ENCODE measurements at regions not wholly inside any gene's neighbourhood (a gene's known extent, or its start where the extent isn't known, plus 50 kb on each side); places are given as distances from the start of the nearest gene placed in this dataset.

DNA sequence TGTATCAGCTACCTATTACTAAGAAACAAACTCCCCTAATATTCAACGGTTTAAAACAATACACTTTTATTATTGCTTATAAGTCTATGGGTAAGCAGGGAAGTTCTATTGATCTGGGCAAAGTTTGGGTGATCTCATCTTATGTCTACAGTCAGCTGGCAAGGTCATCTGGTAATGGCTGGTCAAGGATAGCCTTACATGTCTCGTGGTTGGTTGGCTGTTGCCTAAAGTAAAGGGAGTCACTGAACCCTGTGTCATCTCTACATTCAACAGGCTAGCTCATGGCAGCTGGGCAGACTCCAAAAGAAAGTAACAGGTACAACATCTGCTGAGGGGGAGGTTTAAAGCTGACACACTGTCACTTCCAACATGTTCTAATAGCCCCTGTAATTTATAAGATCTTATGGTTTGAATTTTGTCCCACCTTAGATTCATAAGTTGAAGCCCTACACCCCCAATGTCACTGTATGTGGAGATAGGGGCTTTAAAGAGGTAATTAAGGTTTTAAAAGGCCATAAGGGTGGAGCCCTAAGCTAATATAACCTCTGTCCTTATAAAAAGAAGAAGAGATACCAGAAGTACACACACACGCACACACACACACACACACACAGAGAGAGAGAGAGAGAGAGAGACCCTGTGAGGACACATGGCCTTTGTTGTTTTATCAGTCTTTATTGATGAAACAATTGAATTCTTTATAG, 419.1 kb downstream of the NPIPA8 start:
- TF ChIP-seq, protein P1, sequence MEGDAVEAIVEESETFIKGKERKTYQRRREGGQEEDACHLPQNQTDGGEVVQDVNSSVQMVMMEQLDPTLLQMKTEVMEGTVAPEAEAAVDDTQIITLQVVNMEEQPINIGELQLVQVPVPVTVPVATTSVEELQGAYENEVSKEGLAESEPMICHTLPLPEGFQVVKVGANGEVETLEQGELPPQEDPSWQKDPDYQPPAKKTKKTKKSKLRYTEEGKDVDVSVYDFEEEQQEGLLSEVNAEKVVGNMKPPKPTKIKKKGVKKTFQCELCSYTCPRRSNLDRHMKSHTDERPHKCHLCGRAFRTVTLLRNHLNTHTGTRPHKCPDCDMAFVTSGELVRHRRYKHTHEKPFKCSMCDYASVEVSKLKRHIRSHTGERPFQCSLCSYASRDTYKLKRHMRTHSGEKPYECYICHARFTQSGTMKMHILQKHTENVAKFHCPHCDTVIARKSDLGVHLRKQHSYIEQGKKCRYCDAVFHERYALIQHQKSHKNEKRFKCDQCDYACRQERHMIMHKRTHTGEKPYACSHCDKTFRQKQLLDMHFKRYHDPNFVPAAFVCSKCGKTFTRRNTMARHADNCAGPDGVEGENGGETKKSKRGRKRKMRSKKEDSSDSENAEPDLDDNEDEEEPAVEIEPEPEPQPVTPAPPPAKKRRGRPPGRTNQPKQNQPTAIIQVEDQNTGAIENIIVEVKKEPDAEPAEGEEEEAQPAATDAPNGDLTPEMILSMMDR (conservative IDR thresholded peaks at IDR 0.05; ENCODE audit: low read length) = no peak
- TF ChIP-seq EZH2phosphoT487 (IDR thresholded peaks at IDR 0.05; ENCODE audit: borderline replicate concordance, low read depth, low read length) = no peak
